Erythroblast (primary cell): ENCODE measurements at regions not wholly inside any gene's neighbourhood (a gene's known extent, or its start where the extent isn't known, plus 50 kb on each side); places are given as distances from the start of the nearest gene placed in this dataset.
"Not testable (repeated sequence)": the region's sequence is repeated elsewhere in the genome, so short reads cannot be mapped to it uniquely, and the experiment has no call there.

Source experiments
- DNase-seq, 2 experiments: peaks; one replicate each; lab custom pipeline; 2025; lab: John Stamatoyannopoulos, UW
- GATA1 ChIP-seq: IDR thresholded peaks from 2 replicates; pipeline ENCODE4 v1.6.1; 2011; ENCODE audit warnings: low read depth, mild to moderate bottlenecking, control low read depth, low read length, moderate library complexity
- POLR2A ChIP-seq: IDR thresholded peaks from 2 replicates; pipeline ENCODE4 v1.6.1; 2011; ENCODE audit warnings: mild to moderate bottlenecking, low read length

DNA sequence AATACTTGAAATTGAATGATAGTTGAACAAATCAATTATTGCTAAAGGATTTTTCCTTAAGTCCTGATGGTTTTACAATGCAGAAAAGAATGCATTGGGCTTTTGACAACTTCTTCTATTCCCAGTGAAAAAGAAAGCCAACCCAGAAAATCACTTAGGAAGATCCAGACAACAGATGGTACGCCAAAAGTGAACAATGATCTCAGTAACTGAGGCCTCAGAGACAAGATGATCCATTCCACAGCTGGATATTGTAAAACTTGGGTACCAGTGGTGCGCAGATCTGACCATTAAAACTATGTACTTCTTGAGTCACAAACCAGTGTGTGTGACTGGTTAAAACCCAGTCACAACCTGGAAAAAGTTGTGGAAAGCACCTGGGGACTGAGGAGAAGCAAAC lies 173.5 kb downstream of the ETAA1 start:
- DNase-seq: no peak
- no peak for TF ChIP-seq GATA1
- TF ChIP-seq POLR2A: no peak

- DNase-seq: no peak
- TF ChIP-seq GATA1: no peak
- no peak for TF ChIP-seq POLR2A
Observed at GRCh38 chr2:67571785-67572718, 174.9 kb downstream of the ETAA1 start.

GRCh38 chr2:67572721-67573435 lies 175.7 kb downstream of the ETAA1 start:
- TF ChIP-seq POLR2A: no peak
- TF ChIP-seq GATA1: no peak
- DNase-seq: no peak

GRCh38 chr2:67574230-67574629 lies 177.1 kb downstream of the ETAA1 start:
- no peak for DNase-seq
- no peak for TF ChIP-seq GATA1
- TF ChIP-seq POLR2A: no peak

GRCh38 chr2:67576226-67576625 lies 179.1 kb downstream of the ETAA1 start:
- DNase-seq: no peak
- TF ChIP-seq POLR2A (no peak), GATA1 (no peak)

GRCh38 chr2:67576991-67577390 lies 179.9 kb downstream of the ETAA1 start:
- no peak for DNase-seq

DNA sequence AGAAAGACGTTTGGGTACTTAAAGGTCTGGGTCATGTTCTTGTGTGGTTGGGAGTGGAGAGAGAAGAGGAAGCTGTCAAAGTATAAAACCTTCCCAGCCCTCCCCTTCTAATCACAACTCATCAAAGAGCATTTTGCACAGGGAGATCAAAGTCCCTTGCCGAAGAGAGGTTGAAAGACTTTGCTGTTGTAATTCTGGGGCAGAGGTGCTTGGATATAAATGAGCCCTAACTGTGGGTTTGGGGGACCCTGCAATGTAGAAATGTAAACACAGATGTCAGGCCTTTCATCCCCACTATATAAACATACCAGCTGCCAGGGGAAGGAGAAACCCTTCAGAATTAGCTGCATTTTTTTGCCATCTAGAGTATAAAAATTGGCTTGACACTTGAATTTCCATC lies 182.1 kb downstream of the ETAA1 start:
- no peak for DNase-seq
- no peak for TF ChIP-seq POLR2A
- TF ChIP-seq GATA1: no peak

More at GRCh38 chr2:67576991-67577390, 179.9 kb downstream of the ETAA1 start:
- TF ChIP-seq GATA1 (no peak), POLR2A (no peak)

- no peak for DNase-seq
- TF ChIP-seq POLR2A (no peak), GATA1 (no peak)
Observed at GRCh38 chr2:67579806-67580205, 182.7 kb downstream of the ETAA1 start.

DNA sequence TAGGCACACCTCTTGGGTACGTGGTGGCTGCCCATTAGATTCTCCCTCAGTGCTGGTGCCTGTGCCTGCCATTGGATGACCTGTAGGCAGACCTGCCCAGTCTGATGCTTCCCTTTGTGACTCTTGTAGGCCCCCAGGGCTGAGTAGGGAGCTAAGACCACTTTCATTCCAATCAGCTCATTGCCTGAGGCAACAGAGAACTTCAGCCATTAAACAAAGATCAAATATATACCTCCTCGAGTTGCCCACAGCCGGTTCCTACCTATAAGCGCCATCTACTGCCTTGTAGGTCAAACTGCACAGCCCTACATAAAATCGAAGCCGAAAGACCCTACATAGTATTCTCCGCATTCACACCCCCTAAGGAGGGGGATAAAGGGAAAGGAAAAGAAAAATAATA lies 184.6 kb downstream of the ETAA1 start:
- TF ChIP-seq POLR2A (no peak), GATA1 (no peak)

GRCh38 chr2:67583185-67583584 lies 186.1 kb downstream of the ETAA1 start:
- DNase-seq: no peak
- TF ChIP-seq GATA1 (no peak), POLR2A (no peak)

More for the DNA sequence above, 184.6 kb downstream of the ETAA1 start:
- DNase-seq: no peak

DNA sequence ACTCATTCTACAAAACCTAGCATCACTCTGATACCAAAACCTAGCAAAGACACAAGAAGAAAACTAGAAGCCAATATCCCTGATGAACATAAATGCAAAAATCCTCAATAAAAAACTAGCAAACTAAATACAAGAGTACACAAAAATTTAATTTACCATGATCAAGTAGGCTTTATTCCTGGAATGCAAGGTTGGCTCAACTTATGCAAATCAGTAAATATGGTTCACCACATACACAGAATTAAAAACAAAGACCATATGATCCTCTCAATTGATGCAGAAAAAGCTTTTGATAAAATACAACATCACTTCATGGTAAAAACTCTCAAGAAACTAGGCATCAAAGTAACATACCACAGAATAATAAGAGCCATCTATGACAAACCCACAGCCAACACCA lies 188.3 kb downstream of the ETAA1 start:
- DNase-seq: no peak
- TF ChIP-seq GATA1 (no peak), POLR2A (no peak)

DNA sequence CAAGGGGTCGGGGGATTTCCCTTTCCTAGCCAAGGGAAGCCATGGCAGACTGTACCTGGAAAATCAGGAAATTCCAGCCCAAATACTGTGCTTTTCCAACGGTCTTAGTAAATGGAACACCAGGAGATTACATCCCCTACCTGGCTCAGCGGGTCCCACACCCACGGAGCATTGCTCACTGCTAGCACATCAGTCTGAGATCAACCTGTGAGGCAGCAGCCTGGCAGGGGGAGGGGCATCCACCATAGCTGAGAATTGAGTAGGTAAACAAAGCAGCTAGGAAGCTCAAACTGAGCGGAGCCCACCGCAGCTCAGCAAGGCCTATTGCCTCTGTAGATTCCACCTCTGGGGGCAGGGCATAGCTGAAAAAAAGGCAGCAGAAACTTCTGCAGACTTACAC lies 192.0 kb downstream of the ETAA1 start:
- DNase-seq: not testable (repeated sequence)

DNA sequence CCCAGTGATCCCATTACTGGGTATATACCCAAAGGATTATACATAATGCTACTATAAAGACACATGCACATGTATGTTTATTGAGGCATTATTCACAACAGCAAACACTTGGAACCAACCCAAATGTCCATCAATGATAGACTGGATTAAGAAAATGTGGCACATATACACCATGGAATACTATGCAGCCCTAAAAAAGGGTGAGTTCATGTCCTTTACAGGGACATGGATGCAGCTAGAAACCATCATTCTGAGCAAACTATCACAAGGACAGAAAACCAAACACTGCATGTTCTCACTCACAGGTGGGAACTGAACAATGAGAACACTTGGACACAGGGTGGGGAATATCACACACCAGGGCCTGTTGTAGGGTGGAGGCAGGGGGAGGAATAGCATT lies 197.4 kb downstream of the ETAA1 start:
- DNase-seq: not testable (repeated sequence)

DNA sequence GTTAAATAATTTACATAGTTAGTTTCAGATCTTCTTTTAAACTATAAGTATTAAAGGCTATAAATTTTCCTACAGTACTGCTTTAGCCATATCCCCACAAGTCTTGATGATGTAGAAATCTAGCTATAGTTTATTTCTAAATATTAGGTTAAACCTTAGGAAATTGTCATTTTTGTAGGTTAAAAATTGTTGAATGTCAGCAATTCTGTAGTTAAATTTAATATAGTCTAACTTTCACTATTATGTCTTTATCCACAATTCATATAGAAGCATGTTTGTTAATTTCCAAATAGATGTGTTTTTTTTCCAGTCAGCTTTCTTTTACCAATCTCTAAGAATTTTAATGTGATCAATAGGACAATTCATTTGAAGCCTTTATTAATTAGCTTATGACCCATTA lies 199.7 kb downstream of the ETAA1 start:
- DNase-seq: no peak
- TF ChIP-seq POLR2A (no peak), GATA1 (no peak)

GRCh38 chr2:67599561-67599960 lies 202.4 kb downstream of the ETAA1 start:
- no peak for TF ChIP-seq GATA1
- no peak for TF ChIP-seq POLR2A
- no peak for DNase-seq
